K562 (cell line): ENCODE measurements at regions not wholly inside any gene's neighbourhood (a gene's known extent, or its start where the extent isn't known, plus 50 kb on each side); places are given as distances from the start of the nearest gene placed in this dataset.

Experiments used
- ATAC-seq: fragments of 200-7000 bp; cut with Tn5 transposase; 3 replicates; pipeline ENCODE4 v1.9.1; 2020; ENCODE audit warnings: moderate library complexity
- BruUV-seq: library from RNA; stranded (reverse); fragments of 400-500 nt; replicated peaks from 2 replicates; lab custom pipeline; 2021; lab: Mats Ljungman, UMichigan
- CTCF ChIA-PET: fragments of 300-600 bp; formaldehyde crosslinking; extraction: SDS; loops from one replicate; lab custom pipeline; 2021; ENCODE audit warnings: low intra/inter-chr PET ratio; lab: Yijun Ruan, JAX
- POLR2A ChIA-PET: fragments of 300-600, 350-650 bp; sonication (Branson Sonifier 250); formaldehyde crosslinking; extraction: SDS; loops from one replicate; lab custom pipeline; 2021; ENCODE audit warnings: antibody characterized with exemption, inconsistent platforms; lab: Yijun Ruan, JAX
- DNase-seq, 4 experiments: peaks; one replicate each; pipeline versions ENCODE4 v3.0.0 to v3.0.0-alpha.2; 2011 to 2018; ENCODE audit warnings: low spot score in 3 of 4, mixed read lengths in 3 of 4; ENCODE audit errors: extremely low read depth in 1 of 4
- FAIRE-seq: peaks from 2 replicates; lab custom pipeline; 2011; peaks lifted over from hg19 to GRCh38; lab: Jason Lieb, UNC
- H2AFZ ChIP-seq: 2 replicates; pipeline ENCODE4 v1.6.0; 2011; ENCODE audit warnings: low read depth, low read length, control low read depth, inconsistent platforms
- H3K27ac ChIP-seq: fragments of 200-600 bp; 3 replicates; pipeline ENCODE4 v1.8.0; 2011; ENCODE audit warnings: low read depth, mild to moderate bottlenecking, control low read depth, inconsistent platforms, low read length, moderate library complexity, mixed read lengths; ENCODE audit errors: extremely low read depth
- H3K27me3 ChIP-seq, 2 experiments: fragments of 300-600 bp in 1 of 2; 2 replicates in 1 of 2; 3 replicates in 1 of 2; pipeline versions ENCODE4 v1.6.0 to v1.8.0; 2011; ENCODE audit warnings: inconsistent platforms in 2 of 2, low read length in 2 of 2, mild to moderate bottlenecking in 1 of 2, mixed read lengths in 1 of 2, moderate library complexity in 1 of 2; ENCODE audit not compliant: control insufficient read depth in 2 of 2, insufficient read depth in 2 of 2
- H3K36me3 ChIP-seq: fragments of 300-600 bp; 3 replicates; pipeline ENCODE4 v1.8.0; 2011; ENCODE audit warnings: mild to moderate bottlenecking, low read length, inconsistent platforms; ENCODE audit not compliant: control insufficient read depth, insufficient read depth
- H3K4me1 ChIP-seq, 2 experiments: fragments of 200-600 bp in 1 of 2; replicated peaks in 1 of 2; 2 replicates in 1 of 2; 3 replicates in 1 of 2; pipeline versions ENCODE4 v1.5.1 to v1.8.0; 2011; ENCODE audit warnings: inconsistent platforms in 2 of 2, low read length in 2 of 2, mild to moderate bottlenecking in 1 of 2, mixed read lengths in 1 of 2, moderate library complexity in 1 of 2; ENCODE audit not compliant: control insufficient read depth in 2 of 2, insufficient read depth in 2 of 2
- H3K4me2 ChIP-seq: 2 replicates; pipeline ENCODE4 v1.6.1; 2011; ENCODE audit warnings: low read length, control low read depth, inconsistent platforms, mixed read lengths; ENCODE audit not compliant: insufficient read depth
- H3K4me3 ChIP-seq: fragments of 200-600 bp; sonication (generic), shearing (Covaris generic); 2 replicates; pipeline ENCODE4 v1.5.1; 2016; ENCODE audit warnings: control low read depth, inconsistent platforms
- H3K79me2 ChIP-seq: fragments of 200-600 bp; 3 replicates; pipeline ENCODE4 v1.8.0; 2011; ENCODE audit warnings: low read length, inconsistent platforms; ENCODE audit not compliant: control insufficient read depth, insufficient read depth
- H3K9ac ChIP-seq, 2 experiments: 2 replicates each; pipeline versions ENCODE4 v1.6.0 to v1.6.1; 2011; ENCODE audit warnings: low read depth in 2 of 2, low read length in 2 of 2, control low read depth in 1 of 2, inconsistent platforms in 1 of 2, mild to moderate bottlenecking in 1 of 2, mixed read lengths in 1 of 2; ENCODE audit not compliant: insufficient read depth in 1 of 2
- H3K9me1 ChIP-seq: one replicate; pipeline ENCODE4 v1.6.0; 2011; ENCODE audit warnings: inconsistent platforms, mild to moderate bottlenecking, low read length, moderate library complexity; ENCODE audit not compliant: control insufficient read depth, insufficient read depth
- H3K9me3 ChIP-seq: replicated peaks from 2 replicates; pipeline ENCODE4 v1.5.1; 2011; ENCODE audit warnings: low read depth, low read length, inconsistent platforms; ENCODE audit not compliant: control insufficient read depth, insufficient read depth
- H4K20me1 ChIP-seq: replicated peaks from 2 replicates; pipeline ENCODE4 v1.6.1; 2011; ENCODE audit warnings: low read length, inconsistent platforms, mixed read lengths; ENCODE audit not compliant: control insufficient read depth, insufficient read depth
- ARID4B ChIP-seq: sonication (generic); formaldehyde crosslinking; IDR thresholded peaks from 2 replicates; pipeline ENCODE4 v1.8.0; 2022; ENCODE audit warnings: mild to moderate bottlenecking, missing genetic modification reagents
- GTF3C2 ChIP-seq: IDR thresholded peaks from 3 replicates; pipeline ENCODE4 v1.6.1; 2011; ENCODE audit warnings: borderline replicate concordance, mild to moderate bottlenecking, moderate library complexity; ENCODE audit not compliant: insufficient read length; ENCODE audit errors: extremely low read depth
- HNRNPH1 ChIP-seq: fragments of 200-400 bp; formaldehyde crosslinking; optimal IDR thresholded peaks from 2 replicates; pipeline ENCODE3; 2017; ENCODE audit warnings: low read depth, mild to moderate bottlenecking, low read length, moderate library complexity
- ILK ChIP-seq: fragments of 450-650 bp; IDR thresholded peaks from 2 replicates; pipeline ENCODE4 v1.6.1; 2016; ENCODE audit warnings: missing genetic modification characterization, low read depth, mild to moderate bottlenecking, missing compliant biosample characterization, moderate library complexity, borderline replicate concordance
- NELFE ChIP-seq: IDR thresholded peaks from 2 replicates; pipeline ENCODE4 v1.6.1; 2011; ENCODE audit warnings: mild to moderate bottlenecking; ENCODE audit not compliant: insufficient read depth, insufficient read length
- RBFOX2 ChIP-seq: fragments of 200-400 bp; formaldehyde crosslinking; IDR thresholded peaks from 2 replicates; pipeline ENCODE4 v1.6.1; 2017; ENCODE audit warnings: low read depth, mild to moderate bottlenecking, low read length, moderate library complexity
- SOX6 ChIP-seq: fragments of 450-650 bp; IDR thresholded peaks from 2 replicates; pipeline ENCODE4 v1.6.1; 2014; ENCODE audit warnings: mild to moderate bottlenecking
- ZBTB2 ChIP-seq: fragments of 450-650 bp; IDR thresholded peaks from 2 replicates; pipeline ENCODE4 v1.6.1; 2016; ENCODE audit warnings: antibody characterized with exemption
- ZNF408 ChIP-seq: fragments of 250-450 bp; sonication (Bioruptor Pico); IDR thresholded peaks from 2 replicates; pipeline ENCODE4 v1.4.0; 2020; ENCODE audit warnings: low read depth, mild to moderate bottlenecking, moderate library complexity
- WGBS: fragments of 100-300 bp; shearing (Covaris generic); methylation state at CpG from one replicate; pipeline ENCODE4 v1.1.6; 2016; ENCODE audit warnings: low coverage, mixed read lengths; ENCODE audit not compliant: insufficient coverage; ENCODE audit errors: missing lambda C conversion rate; 5-methylcytosine and 5-hydroxymethylcytosine counted together
- in situ Hi-C: fragments of 300-500 bp; cut with MboI; formaldehyde crosslinking; loops from 4 replicates; pipeline ENCODE4 v1.15.0; 2018; ENCODE audit warnings: inconsistent platforms, mixed read lengths
- intact Hi-C: fragments of 100-400 bp; cut with micrococcal nuclease; formaldehyde crosslinking; loops from 2 replicates; pipeline ENCODE4 v1.14.2; 2022

DNA sequence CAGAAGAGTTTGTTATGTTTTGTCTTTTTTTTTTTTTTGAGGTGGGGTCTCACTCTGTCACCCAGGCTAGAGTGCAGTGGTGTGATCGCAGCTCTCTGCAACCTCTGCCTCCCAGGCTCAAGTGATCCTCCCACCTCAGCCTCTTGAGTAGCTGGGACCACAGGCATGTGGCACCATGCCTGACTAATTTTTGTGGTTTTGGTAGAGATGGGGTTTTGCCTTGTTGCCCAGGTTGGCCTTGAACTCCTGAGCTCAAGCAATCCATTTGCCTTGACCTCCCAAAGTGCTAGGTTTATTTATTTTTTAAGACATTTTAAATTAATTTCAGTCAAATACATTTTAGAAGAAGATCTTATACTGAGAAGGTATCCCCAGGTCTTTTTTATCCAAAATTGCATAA, 366.7 kb downstream of the KCNJ2 start:
- H3K9ac ChIP-seq: no peak overlapping the region
- H3K4me3 ChIP-seq: no peak overlapping the region
- intact Hi-C loops: no loop called here
- no peak overlapping the region for H3K4me2 ChIP-seq
- no peak overlapping the region for H2AFZ ChIP-seq
- no peak for DNase-seq
- no peaks in the 10 kb centered on the region for H3K9me1 ChIP-seq
- no peaks in the 10 kb centered on the region for H3K9me3 ChIP-seq
- no TSS peak for BruUV-seq
- no peak for FAIRE-seq
- no peaks in the 10 kb centered on the region for H3K79me2 ChIP-seq
- no peaks in the 10 kb centered on the region for H3K36me3 ChIP-seq
- ATAC-seq: no peak
- 0% methylated on average over 1 of the region's 1 CpG for WGBS
- in situ Hi-C loops: no loop called here
- no peak overlapping the region for H3K27ac ChIP-seq
- H3K27me3 ChIP-seq: no peaks in the 10 kb centered on the region
- CTCF ChIA-PET: no interaction called here
- POLR2A ChIA-PET: no interaction called here
- TF ChIP-seq ILK (tag): no peak
- no peak for TF ChIP-seq NELFE
- TF ChIP-seq SOX6: no peak
- TF ChIP-seq ZBTB2: no peak
- TF ChIP-seq ARID4B (CRISPR knock-in tag): no peak
- no peak for TF ChIP-seq GTF3C2
- no peak for TF ChIP-seq ZNF408
- no peak for TF ChIP-seq HNRNPH1
- TF ChIP-seq RBFOX2: no peak
- H4K20me1 ChIP-seq: no peaks in the 10 kb centered on the region
- H3K4me1 ChIP-seq: no peaks in the 10 kb centered on the region
